HEK293 (cell line): ENCODE measurements at regions not wholly inside any gene's neighbourhood (a gene's known extent, or its start where the extent isn't known, plus 50 kb on each side); places are given as distances from the start of the nearest gene placed in this dataset.

Source experiments
- CTCF ChIA-PET: fragments of 350-600 bp; formaldehyde crosslinking; extraction: SDS; loops from one replicate; lab custom pipeline; 2021; ENCODE audit warnings: antibody characterized with exemption; lab: Yijun Ruan, JAX
- POLR2A ChIA-PET: fragments of 300-600 bp; formaldehyde crosslinking; extraction: SDS; loops from one replicate; lab custom pipeline; 2020; ENCODE audit warnings: antibody characterized with exemption, inconsistent platforms; lab: Yijun Ruan, JAX
- H3K27ac ChIP-seq: fragments of 200-500 bp; sonication (Bioruptor generic); 2 replicates; pipeline ENCODE4 v1.5.1; 2014; ENCODE audit warnings: low read depth, low read length, control low read depth, inconsistent platforms; ENCODE audit errors: extremely low read depth
- H3K36me3 ChIP-seq, 2 experiments: fragments of 200-500 bp in 1 of 2; sonication (Bioruptor generic) in 1 of 2; 1 replicate in 1 of 2; 2 replicates in 1 of 2; pipeline ENCODE4 v1.5.1; 2014 to 2017; ENCODE audit warnings: inconsistent platforms in 2 of 2, low read length in 2 of 2; ENCODE audit not compliant: control insufficient read depth in 2 of 2, insufficient read depth in 1 of 2
- H3K4me1 ChIP-seq: fragments of 200-500 bp; sonication (Bioruptor generic); 2 replicates; pipeline ENCODE4 v1.5.1; 2014; ENCODE audit warnings: mild to moderate bottlenecking, low read length, inconsistent platforms; ENCODE audit not compliant: control insufficient read depth, insufficient read depth
- H3K4me3 ChIP-seq: 2 replicates; pipeline ENCODE4 v1.5.1; 2011; ENCODE audit warnings: low read depth, mild to moderate bottlenecking, control low read depth, low read length, moderate library complexity
- H3K9me3 ChIP-seq: fragments of 200-500 bp; sonication (Bioruptor generic); 2 replicates; pipeline ENCODE4 v1.5.1; 2014; ENCODE audit warnings: low read depth, low read length, inconsistent platforms; ENCODE audit not compliant: control insufficient read depth, insufficient read depth
- CTCF ChIP-seq: fragments of 450-650 bp; formaldehyde crosslinking; IDR thresholded peaks from 2 replicates; pipeline ENCODE4 v1.5.1; 2016; ENCODE audit warnings: missing biosample characterization, missing genetic modification characterization
- GLIS2 ChIP-seq: fragments of 450-650 bp; formaldehyde crosslinking; IDR thresholded peaks from 2 replicates; pipeline ENCODE4 v1.5.1; 2016; ENCODE audit warnings: missing biosample characterization, missing genetic modification characterization
- IKZF3 ChIP-seq: fragments of 450-650 bp; IDR thresholded peaks from 2 replicates; pipeline ENCODE4 v1.5.0; 2018; ENCODE audit warnings: missing biosample characterization, mild to moderate bottlenecking, missing genetic modification characterization, moderate library complexity
- KLF10 ChIP-seq: fragments of 450-650 bp; IDR thresholded peaks from 2 replicates; pipeline ENCODE4 v1.5.1; 2018; ENCODE audit warnings: missing biosample characterization, mild to moderate bottlenecking, missing genetic modification characterization
- KLF9 ChIP-seq: fragments of 450-650 bp; formaldehyde crosslinking; IDR thresholded peaks from 2 replicates; pipeline ENCODE4 v1.5.1; 2016; ENCODE audit warnings: missing biosample characterization, missing genetic modification characterization, low read depth
- MYNN ChIP-seq: fragments of 450-650 bp; formaldehyde crosslinking; IDR thresholded peaks from 2 replicates; pipeline ENCODE4 v1.5.1; 2016; ENCODE audit warnings: missing biosample characterization, missing genetic modification characterization, borderline replicate concordance
- PBX3 ChIP-seq: sonication (generic); formaldehyde crosslinking; IDR thresholded peaks from 2 replicates; pipeline ENCODE4 v1.8.1; 2022; ENCODE audit warnings: mild to moderate bottlenecking, moderate library complexity, missing genetic modification reagents
- ZBTB10 ChIP-seq: fragments of 450-650 bp; formaldehyde crosslinking; IDR thresholded peaks from 2 replicates; pipeline ENCODE4 v1.5.1; 2016; ENCODE audit warnings: missing biosample characterization, missing genetic modification characterization
- ZNF174 ChIP-seq: fragments of 450-650 bp; formaldehyde crosslinking; IDR thresholded peaks from 2 replicates; pipeline ENCODE4 v1.5.0; 2017; ENCODE audit warnings: missing biosample characterization, mild to moderate bottlenecking, missing genetic modification characterization
- ZNF202 ChIP-seq: fragments of 450-650 bp; formaldehyde crosslinking; IDR thresholded peaks from 2 replicates; pipeline ENCODE4 v1.5.1; 2016; ENCODE audit warnings: missing biosample characterization, missing genetic modification characterization, borderline replicate concordance
- ZNF223 ChIP-seq: fragments of 450-650 bp; formaldehyde crosslinking; IDR thresholded peaks from 2 replicates; pipeline ENCODE4 v1.5.1; 2016; ENCODE audit warnings: missing biosample characterization, missing genetic modification characterization
- ZNF248 ChIP-seq: fragments of 450-650 bp; formaldehyde crosslinking; IDR thresholded peaks from 2 replicates; pipeline ENCODE4 v1.5.1; 2017; ENCODE audit warnings: missing biosample characterization, missing genetic modification characterization
- ZNF274 ChIP-seq, 2 experiments: fragments of 200-500 bp in 1 of 2; fragments of 450-650 bp in 1 of 2; sonication (Bioruptor generic) in 1 of 2; formaldehyde crosslinking in 1 of 2; IDR thresholded peaks; 2 replicates each; pipeline versions ENCODE4 v1.5.1 to v1.6.1; 2014 to 2016; ENCODE audit warnings: borderline replicate concordance in 1 of 2, inconsistent platforms in 1 of 2, low read length in 1 of 2, missing biosample characterization in 1 of 2, missing genetic modification characterization in 1 of 2
- ZNF501 ChIP-seq: fragments of 450-650 bp; formaldehyde crosslinking; IDR thresholded peaks from 2 replicates; pipeline ENCODE4 v1.5.1; 2016; ENCODE audit warnings: missing biosample characterization, missing genetic modification characterization
- ZNF544 ChIP-seq: fragments of 450-650 bp; formaldehyde crosslinking; IDR thresholded peaks from 2 replicates; pipeline ENCODE4 v1.5.0; 2017; ENCODE audit warnings: missing biosample characterization, missing genetic modification characterization
- ZNF580 ChIP-seq: fragments of 450-650 bp; formaldehyde crosslinking; IDR thresholded peaks from 2 replicates; pipeline ENCODE4 v1.5.1; 2016; ENCODE audit warnings: missing biosample characterization, missing genetic modification characterization
- ZNF623 ChIP-seq: fragments of 450-650 bp; formaldehyde crosslinking; IDR thresholded peaks from 2 replicates; pipeline ENCODE4 v1.5.1; 2016; ENCODE audit warnings: missing biosample characterization, missing genetic modification characterization
- ZNF701 ChIP-seq: fragments of 450-650 bp; formaldehyde crosslinking; IDR thresholded peaks from 2 replicates; pipeline ENCODE4 v1.5.1; 2016; ENCODE audit warnings: missing biosample characterization, missing genetic modification characterization
- TF ChIP-seq, protein P1 (sequence below): fragments of 450-650 bp; formaldehyde crosslinking; IDR thresholded peaks from 2 replicates; pipeline ENCODE4 v1.5.1; 2016; ENCODE audit warnings: missing biosample characterization, missing genetic modification characterization
- TF ChIP-seq, protein P2 (sequence below): fragments of 450-650 bp; formaldehyde crosslinking; IDR thresholded peaks from 2 replicates; pipeline ENCODE4 v1.5.1; 2017; ENCODE audit warnings: missing biosample characterization, mild to moderate bottlenecking, missing genetic modification characterization, moderate library complexity
- TF ChIP-seq, protein P3 (sequence below): fragments of 450-650 bp; formaldehyde crosslinking; IDR thresholded peaks from 2 replicates; pipeline ENCODE4 v1.5.1; 2016; ENCODE audit warnings: missing biosample characterization, missing genetic modification characterization

DNA sequence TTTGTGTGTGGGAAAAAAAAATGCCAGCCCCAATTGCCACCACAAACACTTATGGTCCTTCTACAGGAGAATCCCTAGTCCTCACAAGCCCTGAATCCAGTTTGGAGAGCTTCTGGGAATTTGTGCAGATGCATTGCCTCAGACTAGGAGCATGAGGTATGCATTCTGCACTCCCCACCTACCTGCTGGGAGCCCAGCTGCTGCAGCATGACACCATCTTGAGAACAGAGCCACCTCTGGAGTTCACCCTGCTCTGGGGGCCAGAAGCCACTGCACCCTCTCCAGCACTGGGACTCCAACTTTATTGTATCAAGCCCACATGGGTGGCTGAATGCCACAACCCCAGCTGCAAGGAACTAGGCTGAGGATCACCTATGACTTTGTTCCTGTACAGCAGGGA, 568.5 kb upstream of the ID4 start:
- TF ChIP-seq ZNF202 (tag by site-specific recombination) = no peak
- TF ChIP-seq ZNF544 (tag by site-specific recombination) = no peak
- no peak for TF ChIP-seq ZNF580 (tag by site-specific recombination)
- TF ChIP-seq ZNF223 (tag by site-specific recombination) = no peak
- no peak for TF ChIP-seq ZNF274 (IDR thresholded peaks at IDR 0.05; ENCODE audit: low read length)
- TF ChIP-seq ZNF274 (tag by site-specific recombination; IDR thresholded peaks at IDR 0.05; ENCODE audit: borderline replicate concordance) = no peak
- TF ChIP-seq, all 188 proteins: peak for 0
- H3K9me3 ChIP-seq = no peaks in the 10 kb centered on the region
- ChIA-PET POLR2A (no interaction called here), CTCF (interaction anchor here (0.7 kb wide), 1 partner anchor 446 kb away, joined by 3 read pairs; no protein-coding TSS in a partner anchor)
- no peak overlapping the region for H3K4me3 ChIP-seq
- H3K4me1 ChIP-seq = no peaks in the 10 kb centered on the region
- H3K27ac ChIP-seq = no peak overlapping the region
- no peaks in the 10 kb centered on the region for H3K36me3 ChIP-seq

GRCh38 chr6:19269341-19269898, 567.8 kb upstream of the ID4 start:
- no peak overlapping the region for H3K27ac ChIP-seq
- H3K4me3 ChIP-seq = no peak overlapping the region
- no peaks in the 10 kb centered on the region for H3K4me1 ChIP-seq
- POLR2A ChIA-PET = no interaction called here
- CTCF ChIA-PET = no interaction called here
- H3K36me3 ChIP-seq = no peaks in the 10 kb centered on the region
- H3K9me3 ChIP-seq = no peaks in the 10 kb centered on the region
- TF ChIP-seq ZNF223 (tag by site-specific recombination) (no peak), KLF10 (tag by site-specific recombination) (no peak), GLIS2 (tag by site-specific recombination) (no peak), PBX3 (CRISPR knock-in tag) (no peak), ZBTB10 (no peak), ZNF248 (tag by site-specific recombination) (no peak), ZNF701 (tag by site-specific recombination) (no peak), ZNF623 (tag by site-specific recombination) (no peak), KLF9 (tag by site-specific recombination) (no peak), ZNF501 (tag by site-specific recombination) (no peak), CTCF (tag by site-specific recombination) (no peak), ZNF174 (tag by site-specific recombination) (no peak), MYNN (tag by site-specific recombination) (no peak), IKZF3 (tag by site-specific recombination) (no peak), ZNF544 (tag by site-specific recombination) (no peak)
- TF ChIP-seq, protein P1, sequence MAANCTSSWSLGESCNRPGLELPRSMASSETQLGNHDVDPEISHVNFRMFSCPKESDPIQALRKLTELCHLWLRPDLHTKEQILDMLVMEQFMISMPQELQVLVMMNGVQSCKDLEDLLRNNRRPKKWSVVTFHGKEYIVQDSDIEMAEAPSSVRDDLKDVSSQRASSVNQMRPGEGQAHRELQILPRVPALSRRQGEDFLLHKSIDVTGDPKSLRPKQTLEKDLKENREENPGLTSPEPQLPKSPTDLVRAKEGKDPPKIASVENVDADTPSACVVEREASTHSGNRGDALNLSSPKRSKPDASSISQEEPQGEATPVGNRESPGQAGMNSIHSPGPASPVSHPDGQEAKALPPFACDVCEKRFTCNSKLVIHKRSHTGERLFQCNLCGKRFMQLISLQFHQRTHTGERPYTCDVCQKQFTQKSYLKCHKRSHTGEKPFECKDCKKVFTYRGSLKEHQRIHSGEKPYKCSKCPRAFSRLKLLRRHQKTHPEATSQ (tag by site-specific recombination) = no peak
- TF ChIP-seq, protein P2, sequence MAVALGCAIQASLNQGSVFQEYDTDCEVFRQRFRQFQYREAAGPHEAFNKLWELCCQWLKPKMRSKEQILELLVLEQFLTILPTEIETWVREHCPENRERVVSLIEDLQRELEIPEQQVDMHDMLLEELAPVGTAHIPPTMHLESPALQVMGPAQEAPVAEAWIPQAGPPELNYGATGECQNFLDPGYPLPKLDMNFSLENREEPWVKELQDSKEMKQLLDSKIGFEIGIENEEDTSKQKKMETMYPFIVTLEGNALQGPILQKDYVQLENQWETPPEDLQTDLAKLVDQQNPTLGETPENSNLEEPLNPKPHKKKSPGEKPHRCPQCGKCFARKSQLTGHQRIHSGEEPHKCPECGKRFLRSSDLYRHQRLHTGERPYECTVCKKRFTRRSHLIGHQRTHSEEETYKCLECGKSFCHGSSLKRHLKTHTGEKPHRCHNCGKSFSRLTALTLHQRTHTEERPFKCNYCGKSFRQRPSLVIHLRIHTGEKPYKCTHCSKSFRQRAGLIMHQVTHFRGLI (tag by site-specific recombination) = no peak
- TF ChIP-seq, protein P3, sequence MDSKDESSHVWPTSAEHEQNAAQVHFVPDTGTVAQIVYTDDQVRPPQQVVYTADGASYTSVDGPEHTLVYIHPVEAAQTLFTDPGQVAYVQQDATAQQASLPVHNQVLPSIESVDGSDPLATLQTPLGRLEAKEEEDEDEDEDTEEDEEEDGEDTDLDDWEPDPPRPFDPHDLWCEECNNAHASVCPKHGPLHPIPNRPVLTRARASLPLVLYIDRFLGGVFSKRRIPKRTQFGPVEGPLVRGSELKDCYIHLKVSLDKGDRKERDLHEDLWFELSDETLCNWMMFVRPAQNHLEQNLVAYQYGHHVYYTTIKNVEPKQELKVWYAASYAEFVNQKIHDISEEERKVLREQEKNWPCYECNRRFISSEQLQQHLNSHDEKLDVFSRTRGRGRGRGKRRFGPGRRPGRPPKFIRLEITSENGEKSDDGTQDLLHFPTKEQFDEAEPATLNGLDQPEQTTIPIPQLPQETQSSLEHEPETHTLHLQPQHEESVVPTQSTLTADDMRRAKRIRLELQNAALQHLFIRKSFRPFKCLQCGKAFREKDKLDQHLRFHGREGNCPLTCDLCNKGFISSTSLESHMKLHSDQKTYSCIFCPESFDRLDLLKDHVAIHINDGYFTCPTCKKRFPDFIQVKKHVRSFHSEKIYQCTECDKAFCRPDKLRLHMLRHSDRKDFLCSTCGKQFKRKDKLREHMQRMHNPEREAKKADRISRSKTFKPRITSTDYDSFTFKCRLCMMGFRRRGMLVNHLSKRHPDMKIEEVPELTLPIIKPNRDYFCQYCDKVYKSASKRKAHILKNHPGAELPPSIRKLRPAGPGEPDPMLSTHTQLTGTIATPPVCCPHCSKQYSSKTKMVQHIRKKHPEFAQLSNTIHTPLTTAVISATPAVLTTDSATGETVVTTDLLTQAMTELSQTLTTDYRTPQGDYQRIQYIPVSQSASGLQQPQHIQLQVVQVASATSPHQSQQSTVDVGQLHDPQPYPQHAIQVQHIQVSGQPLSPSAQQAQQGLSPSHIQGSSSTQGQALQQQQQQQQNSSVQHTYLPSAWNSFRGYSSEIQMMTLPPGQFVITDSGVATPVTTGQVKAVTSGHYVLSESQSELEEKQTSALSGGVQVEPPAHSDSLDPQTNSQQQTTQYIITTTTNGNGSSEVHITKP (tag by site-specific recombination) = no peak
